Activated CD4-positive, CD25-positive, alpha-beta regulatory T cell (primary cell): ENCODE measurements at regions not wholly inside any gene's neighbourhood (a gene's known extent, or its start where the extent isn't known, plus 50 kb on each side); places are given as distances from the start of the nearest gene placed in this dataset.

ENCODE experiments used
- DNase-seq, 4 experiments: peaks; one replicate each; lab custom pipeline; 2025; lab: John Stamatoyannopoulos, UW

DNA sequence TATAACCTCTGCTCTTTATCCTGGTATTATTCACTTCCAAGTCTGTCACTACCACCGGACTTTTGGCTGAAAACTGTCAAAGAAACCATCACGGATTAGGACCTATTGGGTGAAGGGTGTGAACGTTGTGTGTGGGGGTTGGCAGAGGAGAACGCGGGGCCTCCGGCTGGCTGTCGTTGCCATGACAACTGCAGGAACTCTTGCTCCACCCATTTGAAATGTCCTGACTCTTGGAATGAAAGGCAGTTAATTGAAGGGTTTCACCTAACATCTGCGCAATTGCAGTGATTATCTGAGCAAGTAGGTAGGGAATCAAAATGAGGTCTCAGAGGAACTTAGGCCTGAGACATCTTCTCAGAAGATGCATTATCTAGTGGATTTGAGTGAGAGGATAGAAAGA is 60.9 kb upstream of the CLMP start:
- DNase-seq: no peak

DNA sequence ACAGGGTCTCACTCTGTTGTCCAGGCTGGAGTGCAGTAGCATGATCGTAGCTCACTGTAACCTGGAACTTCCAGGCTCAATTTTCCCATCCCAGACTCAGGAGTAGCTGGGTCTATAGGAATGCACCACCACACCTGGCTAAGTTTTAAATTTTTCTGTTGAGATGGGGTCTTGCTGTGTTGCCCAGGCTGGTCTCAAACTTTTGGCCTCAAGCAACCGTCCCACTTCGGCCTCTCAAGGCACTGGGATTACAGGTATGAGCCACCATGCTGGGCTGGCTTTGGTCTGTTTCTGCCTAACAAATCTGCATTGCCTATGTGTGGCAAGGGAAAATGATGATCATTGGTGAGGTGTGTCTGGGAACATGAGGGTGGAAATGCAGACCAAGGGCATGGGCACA is 59.3 kb upstream of the CLMP start:
- DNase-seq: no peak

DNA sequence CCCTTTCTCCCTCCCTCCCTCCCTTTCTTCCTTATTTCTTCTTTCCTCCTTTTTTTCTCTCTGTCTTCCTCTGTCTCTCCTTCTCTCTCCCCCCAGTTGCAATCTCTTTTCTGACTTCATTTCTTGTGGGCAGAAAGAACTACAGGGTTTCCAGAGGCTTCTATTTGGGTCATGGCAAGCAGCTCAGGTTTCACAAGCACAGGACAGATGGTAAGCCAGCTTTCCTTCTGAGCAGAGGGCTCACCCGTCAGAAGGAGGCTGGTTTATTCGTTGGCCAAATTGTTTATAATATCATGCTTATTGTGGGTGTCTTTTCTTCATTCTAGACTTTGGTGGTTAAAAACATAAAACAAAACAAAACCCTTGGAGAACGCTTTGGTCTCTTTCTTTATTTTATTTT is 58.9 kb upstream of the CLMP start:
- no peak for DNase-seq

DNA sequence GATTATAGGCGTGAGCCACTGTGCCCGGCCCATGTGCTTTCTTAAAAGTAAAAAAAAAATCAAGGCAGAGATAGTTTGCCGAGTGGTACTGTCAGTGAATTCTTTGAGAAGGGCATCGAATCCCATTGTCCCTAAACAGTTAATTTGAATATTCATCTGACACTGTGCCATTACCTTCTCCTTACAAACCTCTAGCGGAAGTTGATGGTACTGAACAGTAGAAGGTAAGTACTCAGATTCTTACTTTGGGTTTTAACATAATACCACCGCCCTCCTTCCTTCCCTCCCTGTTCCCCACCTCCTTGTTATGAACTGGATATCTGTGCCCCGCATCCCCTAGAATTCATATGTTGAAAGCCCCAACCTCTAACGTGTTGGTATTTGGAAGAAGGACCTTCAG is 58.2 kb upstream of the CLMP start:
- no peak for DNase-seq

DNA sequence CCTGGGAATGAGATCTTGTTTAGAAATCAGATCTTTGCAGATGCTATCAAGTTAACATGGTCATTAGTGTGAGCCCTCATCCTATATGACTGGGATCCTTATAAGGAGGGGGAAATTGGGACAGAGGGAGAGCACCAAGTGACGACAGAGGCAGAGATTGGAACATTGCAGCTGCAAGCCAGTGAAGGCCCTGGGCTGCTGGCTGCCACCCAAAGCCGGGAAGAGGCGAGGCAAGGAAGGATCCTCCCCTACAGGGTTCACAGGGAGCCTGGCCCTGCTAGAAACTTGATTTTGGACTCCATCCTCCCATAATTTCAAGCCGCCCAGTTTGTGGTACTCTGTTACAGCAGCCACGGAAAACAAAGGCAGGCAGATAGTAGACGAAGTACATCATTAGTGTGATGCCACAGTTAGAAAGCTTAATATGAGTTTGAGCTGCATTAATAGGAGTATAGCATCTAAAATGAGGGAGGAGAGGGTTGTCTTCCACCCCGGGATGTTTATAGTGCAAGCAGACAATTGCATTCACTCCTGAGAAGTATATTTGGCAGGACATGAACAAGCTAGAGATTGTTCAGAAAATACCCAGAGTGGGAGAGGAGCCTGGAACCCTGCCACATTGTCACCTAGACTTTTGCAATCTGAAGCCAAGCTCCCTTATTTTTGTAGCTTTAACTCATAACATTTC is 56.8 kb upstream of the CLMP start:
- no peak for DNase-seq

DNA sequence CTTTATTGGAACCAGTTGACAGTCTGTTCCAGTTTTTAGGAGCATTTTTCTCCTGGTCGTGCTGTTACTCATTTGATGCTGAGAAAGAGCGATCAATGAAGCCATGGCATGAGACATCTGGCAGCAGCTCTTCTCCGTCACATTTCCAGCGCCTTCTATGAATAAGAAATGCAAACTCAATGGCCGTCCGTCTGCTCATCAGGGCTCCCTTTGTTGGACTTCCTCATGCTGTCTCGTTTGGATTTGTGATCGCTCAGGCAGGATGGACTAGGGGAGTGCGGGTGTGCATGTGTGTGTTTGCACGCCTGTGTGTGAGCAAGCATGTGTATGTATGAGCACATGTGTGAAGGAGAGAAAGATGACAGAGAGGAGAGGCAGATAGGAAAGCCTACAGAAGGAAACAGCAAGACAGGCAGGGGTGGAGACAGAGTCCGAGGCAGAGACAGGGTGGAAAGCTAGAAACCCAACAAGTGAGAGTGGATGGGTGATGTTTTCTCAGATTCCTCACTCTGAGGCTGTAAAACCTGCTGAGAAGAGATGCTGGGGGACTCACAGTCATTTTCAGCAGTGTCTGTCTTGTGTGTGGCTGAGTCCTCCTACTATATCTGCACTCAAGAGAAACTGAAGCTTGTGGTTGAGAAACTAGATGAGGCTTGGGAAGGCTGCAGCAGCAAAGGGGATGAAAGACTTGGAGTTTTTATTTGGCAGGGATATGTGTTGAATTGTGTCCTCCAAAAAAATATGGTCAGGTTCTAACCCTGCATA is 56.0 kb upstream of the CLMP start:
- DNase-seq: no peak

DNA sequence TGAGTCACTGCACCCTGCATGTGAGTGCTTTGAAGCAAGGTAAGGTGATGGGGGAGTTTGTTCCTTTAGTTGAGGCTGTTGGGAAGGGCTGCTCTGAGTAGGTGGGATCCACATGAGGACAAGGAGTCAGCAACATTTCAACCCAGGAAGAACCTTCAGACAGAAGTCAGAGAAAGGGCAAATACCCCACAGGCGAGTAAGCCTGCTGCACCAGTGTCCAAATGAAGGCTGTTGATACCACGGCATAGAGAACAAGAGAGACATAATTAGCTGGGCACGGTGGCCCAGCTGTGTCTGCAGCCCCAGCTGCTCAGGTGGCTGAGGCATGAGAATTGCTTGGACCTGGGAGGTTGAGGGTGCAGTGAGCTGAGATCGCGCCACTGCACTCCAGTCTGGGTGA is 54.3 kb upstream of the CLMP start:
- DNase-seq: no peak

DNA sequence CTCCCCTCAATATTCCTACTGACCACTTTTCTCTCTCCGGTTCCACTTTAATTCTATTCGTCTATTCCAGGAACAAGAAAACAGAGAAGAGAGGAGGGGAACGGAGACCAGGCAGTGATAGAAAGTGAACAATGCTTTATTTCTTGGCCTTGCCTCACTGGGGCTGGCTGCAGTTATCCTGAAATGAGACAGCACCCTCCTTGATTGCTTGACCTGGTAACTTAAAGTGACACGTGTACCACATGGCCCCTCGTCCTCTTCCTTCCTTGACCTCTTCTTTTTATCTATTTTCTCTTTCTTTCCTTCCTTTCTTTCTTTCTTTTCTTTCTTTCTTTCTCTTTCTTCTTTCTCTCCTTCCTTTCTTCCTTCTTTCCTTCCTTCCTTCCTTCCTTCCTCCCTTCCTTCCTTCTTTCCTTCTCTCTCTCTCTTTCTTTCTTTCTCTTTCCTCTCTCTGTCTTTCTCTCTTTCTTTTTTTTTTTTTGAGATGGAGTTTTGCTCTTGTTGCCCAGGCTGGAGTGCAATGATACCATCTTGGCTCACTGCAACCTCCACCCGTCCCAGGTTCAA is 52.8 kb upstream of the CLMP start:
- no peak for DNase-seq

DNA sequence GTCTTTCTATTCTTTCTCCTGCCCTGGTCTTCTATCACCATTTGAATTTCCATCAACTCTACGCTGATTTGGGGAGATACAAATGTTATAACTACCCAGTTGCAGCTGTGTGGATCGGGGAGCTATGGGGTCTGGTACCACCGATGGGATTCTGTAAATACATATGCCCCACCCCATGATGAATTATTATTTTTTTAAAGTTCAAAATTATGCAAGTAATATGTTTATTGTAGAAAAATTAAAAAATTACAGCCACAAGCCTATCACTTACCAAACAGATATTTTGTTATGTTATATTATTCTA is 52.4 kb upstream of the CLMP start:
- DNase-seq: no peak

DNA sequence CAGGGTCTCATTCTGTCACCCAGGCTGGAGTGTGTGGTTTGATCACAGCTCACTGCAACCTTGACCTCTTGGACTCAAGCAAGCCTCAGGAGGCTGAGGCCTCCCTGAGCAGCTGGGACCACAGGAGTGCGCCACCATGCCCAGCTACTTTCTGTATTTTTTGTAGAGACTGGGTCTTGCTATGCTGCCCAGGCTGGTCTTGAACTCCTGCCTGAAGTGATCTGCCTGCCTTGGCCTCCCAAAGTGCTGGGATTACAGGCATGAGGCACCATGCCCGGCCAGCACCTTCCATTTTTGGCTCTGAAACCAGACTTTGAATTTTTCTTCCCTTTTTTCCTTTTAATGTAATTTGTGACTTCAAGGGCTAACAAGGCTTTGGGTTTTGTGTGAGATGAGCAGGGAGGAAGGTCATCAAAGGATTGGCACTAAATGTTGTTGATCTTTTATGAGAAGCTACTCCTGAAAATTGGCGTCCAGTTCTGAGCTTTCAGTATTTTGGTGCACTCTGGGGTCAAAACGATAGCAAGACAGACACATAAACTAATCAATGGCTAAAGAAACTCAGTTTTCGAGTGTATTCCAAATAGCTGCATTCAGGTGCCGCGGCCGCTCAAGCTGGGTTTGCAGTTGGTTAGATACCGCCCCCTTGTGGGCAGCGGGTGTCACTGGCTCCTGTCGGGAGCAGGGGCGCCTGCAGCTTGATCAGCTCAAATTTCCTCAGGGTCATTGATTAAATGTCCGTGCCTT is 51.9 kb upstream of the CLMP start:
- peak; percentile 65 to 71 (median 68) for DNase-seq

DNA sequence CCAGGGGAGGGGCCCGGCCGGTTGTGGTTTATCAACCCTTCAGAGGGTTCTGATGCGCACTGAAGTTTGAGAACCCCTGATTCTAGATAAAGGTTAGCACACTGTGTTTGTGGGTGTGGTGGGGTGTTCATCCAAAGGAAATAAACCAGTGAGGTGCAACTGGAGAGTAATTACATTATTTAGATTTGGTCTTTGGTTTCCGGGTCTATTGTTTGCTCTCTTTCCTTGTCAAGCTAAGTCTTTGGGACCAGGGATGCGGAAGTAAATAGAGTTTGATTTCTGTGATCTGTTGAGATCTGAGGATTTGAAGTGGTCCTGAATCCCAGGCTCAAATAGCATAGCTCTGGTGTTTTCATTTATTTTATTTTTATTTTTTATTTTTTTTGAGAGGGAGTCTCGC is 50.5 kb upstream of the CLMP start:
- DNase-seq: no peak
